Limb (tissue), 2 donors: ENCODE measurements at regions not wholly inside any gene's neighbourhood (a gene's known extent, or its start where the extent isn't known, plus 50 kb on each side); places are given as distances from the start of the nearest gene placed in this dataset.
"Not testable (repeated sequence)": the region's sequence is repeated elsewhere in the genome, so short reads cannot be mapped to it uniquely, and the experiment has no call there.

Source experiments
- DNase-seq, 2 donors: peaks; one replicate each; pipeline ENCODE4 v3.0.0-alpha.2; 2016; ENCODE audit errors: extremely low spot score in 2 of 2

- no peak for DNase-seq
These were observed 79.5 kb downstream of the FAM161A start for GRCh38 chr2:61774351-61774750.

GRCh38 chr2:61771904-61772845, 81.7 kb downstream of the FAM161A start:
- no peak for DNase-seq

DNA sequence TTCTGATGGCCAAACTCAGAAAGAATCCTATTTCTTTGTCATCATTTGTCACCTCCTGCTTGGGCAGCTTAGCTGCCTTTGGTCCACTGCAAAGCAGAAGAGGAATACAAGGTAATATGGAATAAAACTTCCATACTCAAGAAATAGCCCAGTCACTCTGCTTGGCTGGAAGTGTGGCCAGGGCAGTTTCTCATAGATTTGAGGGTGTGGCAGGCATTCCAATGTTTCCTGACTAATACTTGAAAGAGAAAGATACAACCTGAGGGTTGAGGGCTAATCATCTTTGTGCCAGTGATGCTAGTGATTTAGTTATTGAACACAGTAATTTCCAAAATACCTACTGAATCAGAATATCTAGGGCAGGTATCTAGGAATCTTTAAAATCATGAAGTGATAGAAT, 83.1 kb downstream of the FAM161A start:
- DNase-seq = no peak

DNA sequence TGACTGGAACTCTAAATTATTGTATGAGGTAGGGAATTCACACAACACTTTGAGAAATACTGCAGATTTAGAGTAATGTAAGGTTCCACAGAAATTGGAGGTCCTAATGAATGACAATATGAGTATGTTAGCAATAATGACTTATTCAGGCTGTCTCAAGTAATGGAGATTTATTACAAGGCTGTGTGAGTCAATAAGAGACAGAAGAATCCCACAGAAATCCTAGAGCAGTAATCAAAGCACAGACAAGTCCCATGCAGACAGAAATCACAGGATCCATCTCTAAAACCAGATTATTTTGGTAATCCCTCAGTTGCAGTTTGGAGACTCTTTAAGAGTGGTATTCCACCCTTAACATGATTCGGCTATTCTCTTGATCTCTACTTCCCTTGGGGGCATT, 83.6 kb downstream of the FAM161A start:
- DNase-seq = no peak

- no peak for DNase-seq
These were observed 84.7 kb downstream of the FAM161A start for GRCh38 chr2:61769093-61769675.

DNA sequence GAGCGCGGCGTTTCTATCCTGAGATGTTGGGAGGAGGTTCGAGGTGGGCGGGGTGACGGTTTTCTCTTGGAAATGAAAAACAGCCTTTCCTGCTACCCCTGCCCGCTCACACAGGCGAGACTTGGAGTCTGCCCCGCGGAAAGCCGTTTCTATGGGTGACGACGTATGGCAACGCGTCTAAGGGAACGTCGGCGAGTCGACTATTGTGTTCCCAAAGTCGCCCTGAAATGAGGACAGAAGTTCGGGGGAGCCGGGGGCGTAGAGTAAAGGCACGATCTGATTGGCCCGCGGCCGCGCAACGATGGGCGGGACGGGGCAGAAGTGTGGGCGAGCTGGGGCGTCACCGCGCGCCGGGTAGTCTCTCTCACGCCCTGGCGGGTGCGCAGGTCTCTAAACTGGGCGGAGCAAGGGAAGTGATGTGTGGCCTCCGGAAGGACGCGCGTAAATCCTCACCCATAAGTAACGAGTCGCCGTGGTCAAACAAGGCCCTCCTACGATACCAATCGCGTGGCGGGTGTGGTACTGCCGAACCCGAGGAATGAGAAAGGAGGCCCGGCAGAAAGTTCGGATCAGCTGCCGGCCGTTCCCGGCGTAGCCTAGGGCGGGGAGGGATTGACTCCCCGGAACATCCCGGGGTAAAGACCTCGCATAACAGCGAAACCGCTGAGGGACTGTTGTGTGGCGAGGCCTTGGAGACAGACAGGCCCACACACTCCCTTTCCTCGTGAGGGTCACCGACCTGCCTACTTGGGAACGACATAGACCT, 89.6 kb downstream of the FAM161A start:
- peak; percentile 98 to 99 for DNase-seq

DNA sequence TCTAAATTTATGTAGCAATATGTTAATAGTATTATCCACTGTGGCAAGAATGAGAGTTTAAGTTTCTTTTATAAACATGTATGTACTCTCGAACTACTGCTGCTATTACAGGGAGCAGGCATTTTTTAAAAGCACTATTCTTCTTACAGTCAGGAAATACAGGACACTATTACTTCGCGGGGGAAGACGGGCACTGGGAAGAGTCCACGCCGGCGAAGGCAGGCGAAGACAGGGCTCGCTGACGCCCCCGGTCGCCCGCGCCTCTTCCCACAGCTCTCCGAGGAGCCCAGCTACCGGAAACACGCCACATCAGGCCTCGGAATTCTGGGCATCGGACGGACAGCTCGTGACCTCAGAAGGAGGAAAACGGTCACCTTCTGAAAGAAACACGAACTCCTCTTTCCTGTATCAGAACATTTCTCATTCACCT, 90.2 kb downstream of the FAM161A start:
- DNase-seq = peak; percentile 71 to 85

DNA sequence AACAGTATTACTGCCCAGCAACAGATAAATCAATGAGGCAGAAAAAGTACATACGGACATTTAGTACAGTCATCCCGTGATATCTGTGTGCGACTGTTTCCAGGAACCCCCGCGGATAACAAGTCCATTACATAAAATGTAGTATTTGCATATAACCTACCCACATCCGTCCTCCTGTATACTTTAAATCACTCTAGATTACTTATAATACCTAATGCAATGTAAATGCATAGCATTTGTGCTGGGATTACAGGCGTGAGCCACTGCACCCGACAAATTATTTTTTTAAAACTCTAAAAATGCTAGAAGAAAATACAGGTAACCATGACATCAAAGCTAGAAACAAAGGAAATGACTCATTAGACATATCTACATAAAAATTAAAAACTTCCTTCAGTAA, 91.6 kb downstream of the FAM161A start:
- DNase-seq = no peak

GRCh38 chr2:61759718-61760117, 94.1 kb downstream of the FAM161A start:
- no peak for DNase-seq

- no peak for DNase-seq
These were observed 94.9 kb downstream of the FAM161A start for GRCh38 chr2:61759005-61759404.

DNA sequence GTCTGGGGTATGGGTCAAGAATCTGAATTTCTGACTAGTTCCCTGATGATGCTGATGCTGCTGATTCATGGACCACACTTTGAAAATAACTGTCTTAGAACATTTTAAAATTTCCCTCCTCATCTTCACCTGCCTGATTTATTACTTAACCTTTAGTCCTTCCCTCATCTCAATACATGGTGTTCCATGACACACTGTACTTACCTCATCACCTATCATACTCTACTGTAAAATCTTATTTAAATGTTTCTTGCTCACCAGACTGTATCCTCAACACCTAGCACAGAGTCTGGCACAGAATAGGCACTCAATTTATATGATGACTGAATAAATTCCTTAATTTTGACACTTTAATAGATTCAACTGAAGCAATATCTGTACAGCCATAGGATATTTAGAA, 95.7 kb downstream of the FAM161A start:
- DNase-seq = no peak

DNA sequence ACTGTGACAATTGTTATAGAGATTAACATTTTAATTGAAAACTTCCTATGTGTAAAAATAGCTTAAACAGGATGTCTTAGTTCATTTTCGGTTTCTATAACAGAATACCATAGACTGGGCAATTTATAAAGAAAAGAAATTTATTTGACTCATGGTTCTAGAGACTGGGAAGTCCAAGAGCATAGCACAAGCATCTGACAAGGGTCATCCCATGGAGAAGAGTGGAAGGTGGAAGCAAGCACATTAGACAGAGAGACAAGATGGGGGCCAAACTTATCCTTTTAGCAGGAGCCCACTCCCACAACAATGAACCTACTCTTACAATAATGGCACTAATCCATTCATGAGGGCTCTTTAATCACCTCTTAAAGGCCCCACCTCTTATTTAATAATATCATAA, 100.3 kb downstream of the FAM161A start:
- DNase-seq = no peak

GRCh38 chr2:61750624-61751023, 103.2 kb downstream of the FAM161A start:
- DNase-seq = no peak

- no peak for DNase-seq
These were observed 110.9 kb downstream of the FAM161A start for GRCh38 chr2:61742955-61743354.

GRCh38 chr2:61737841-61738240, 116.0 kb downstream of the FAM161A start:
- no peak for DNase-seq

- no peak for DNase-seq
These were observed 116.9 kb downstream of the FAM161A start for GRCh38 chr2:61736953-61737352.

GRCh38 chr2:61733563-61733962, 120.3 kb downstream of the FAM161A start:
- DNase-seq = no peak

GRCh38 chr2:61732787-61733186, 121.1 kb downstream of the FAM161A start:
- no peak for DNase-seq

GRCh38 chr2:61727746-61728145, 126.1 kb downstream of the FAM161A start:
- DNase-seq = no peak

GRCh38 chr2:61726456-61727209, 127.2 kb downstream of the FAM161A start:
- no peak for DNase-seq

DNA sequence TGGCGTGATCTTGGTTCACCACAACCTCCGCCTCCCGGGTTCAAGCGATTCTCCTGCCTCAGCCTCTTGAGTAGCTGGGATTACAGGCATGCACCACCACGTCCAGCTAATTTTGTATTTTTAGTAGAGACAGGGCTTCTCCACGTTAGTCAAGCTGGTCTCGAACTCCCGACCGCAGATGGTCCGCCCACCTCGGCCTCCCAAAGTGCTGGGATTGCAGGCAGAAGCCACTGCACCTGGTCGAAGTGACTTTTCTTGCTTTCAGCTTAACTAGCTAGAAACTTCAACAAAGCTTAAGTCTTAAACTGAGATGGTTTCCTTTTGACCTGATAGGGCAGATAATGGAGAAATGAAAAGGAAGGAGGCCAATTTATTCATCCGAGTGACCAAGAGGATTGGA, 130.5 kb downstream of the FAM161A start:
- DNase-seq = not testable (repeated sequence)
